Fibroblast of lung (primary cell): ENCODE measurements at regions not wholly inside any gene's neighbourhood (a gene's known extent, or its start where the extent isn't known, plus 50 kb on each side); places are given as distances from the start of the nearest gene placed in this dataset.

ENCODE experiments used
- DNase-seq, 2 donors: peaks; one replicate each; pipeline versions ENCODE4 v3.0.0 to v3.0.0-alpha.2; 2010; ENCODE audit warnings: low read depth in 2 of 2
- H2AFZ ChIP-seq: 2 replicates; pipeline ENCODE4 v1.5.1; 2012; ENCODE audit warnings: low read length, control low read depth, inconsistent platforms
- H3K27ac ChIP-seq: 2 replicates; pipeline ENCODE4 v1.5.1; 2011; ENCODE audit warnings: low read length, control low read depth; ENCODE audit not compliant: insufficient read depth
- H3K27me3 ChIP-seq: 2 replicates; pipeline ENCODE4 v1.5.1; 2011; ENCODE audit warnings: mild to moderate bottlenecking, low read length; ENCODE audit not compliant: control insufficient read depth, insufficient read depth
- H3K36me3 ChIP-seq: 2 replicates; pipeline ENCODE4 v1.5.1; 2011; ENCODE audit warnings: low read length; ENCODE audit not compliant: control insufficient read depth, insufficient read depth
- H3K4me1 ChIP-seq: 2 replicates; pipeline ENCODE4 v1.5.1; 2011; ENCODE audit warnings: low read length; ENCODE audit not compliant: control insufficient read depth, insufficient read depth; ENCODE audit errors: extremely low read depth
- H3K4me2 ChIP-seq: 2 replicates; pipeline ENCODE4 v1.5.1; 2011; ENCODE audit warnings: low read length, control low read depth; ENCODE audit not compliant: insufficient read depth; ENCODE audit errors: extremely low read depth
- H3K4me3 ChIP-seq, 4 experiments: fragments of 200-600 bp in 1 of 4; sonication (generic) in 1 of 4; replicated peaks in 1 of 4; 2 replicates each; pipeline ENCODE4 v1.5.1; 2011 to 2016; ENCODE audit warnings: low read length in 4 of 4, low read depth in 3 of 4, mild to moderate bottlenecking in 3 of 4, control low read depth in 2 of 4, inconsistent platforms in 1 of 4, mixed read lengths in 1 of 4; ENCODE audit not compliant: insufficient read depth in 1 of 4; ENCODE audit errors: control extremely low read depth in 1 of 4
- H3K79me2 ChIP-seq: 2 replicates; pipeline ENCODE4 v1.5.1; 2012; ENCODE audit warnings: mild to moderate bottlenecking, low read length, inconsistent platforms; ENCODE audit not compliant: control insufficient read depth, insufficient read depth
- H3K9ac ChIP-seq: 2 replicates; pipeline ENCODE4 v1.5.1; 2011; ENCODE audit warnings: mild to moderate bottlenecking, low read length, control low read depth; ENCODE audit not compliant: insufficient read depth
- H3K9me3 ChIP-seq: 2 replicates; pipeline ENCODE4 v1.5.1; 2012; ENCODE audit warnings: low read depth, low read length; ENCODE audit not compliant: control insufficient read depth, insufficient read depth
- H4K20me1 ChIP-seq: 2 replicates; pipeline ENCODE4 v1.5.1; 2011; ENCODE audit warnings: low read length; ENCODE audit not compliant: control insufficient read depth, insufficient read depth; ENCODE audit errors: extremely low read depth
- CTCF ChIP-seq, 2 donors: IDR thresholded peaks in 1 of 2; conservative IDR thresholded peaks in 1 of 2; 1 replicate in 1 of 2; 2 replicates in 1 of 2; pipeline ENCODE4 v1.5.1; 2011 to 2012; ENCODE audit warnings: low read length in 2 of 2, control low read depth in 1 of 2, inconsistent platforms in 1 of 2, low read depth in 1 of 2, mild to moderate bottlenecking in 1 of 2
- EZH2 ChIP-seq: IDR thresholded peaks from 2 replicates; pipeline ENCODE4 v1.5.1; 2012; ENCODE audit warnings: low read length, control low read depth, mild to moderate bottlenecking; ENCODE audit errors: missing control alignments

- H3K4me3 ChIP-seq = no peak overlapping the region
- no peak overlapping the region for H3K9ac ChIP-seq
- TF ChIP-seq EZH2 (no peak), CTCF (conservative IDR thresholded peaks at IDR 0.05 in 1 of 2, IDR thresholded peaks at IDR 0.05 in 1 of 2; ENCODE audit: low read depth in 1 of 2, low read length in 2 of 2) (peak; percentile 23 to 41)
- no peaks in the 10 kb centered on the region for H4K20me1 ChIP-seq
- no peaks in the 10 kb centered on the region for H3K36me3 ChIP-seq
- no peaks in the 10 kb centered on the region for H3K27me3 ChIP-seq
- no peak overlapping the region for H3K4me2 ChIP-seq
- H3K79me2 ChIP-seq = no peaks in the 10 kb centered on the region
- H3K27ac ChIP-seq = peak overlapping the region; percentile 24
- peak overlapping the region; percentile 16 for H2AFZ ChIP-seq
- DNase-seq = peak; percentile 42 to 53
- H3K9me3 ChIP-seq = no peaks in the 10 kb centered on the region
- peaks cover 6% of the 10 kb centered on the region for H3K4me1 ChIP-seq
These were observed 67.5 kb upstream of the AKAP13 start for GRCh38 chr15:85312929-85313331.

GRCh38 chr15:85313339-85313738 is 67.1 kb upstream of the AKAP13 start:
- peak overlapping the region; percentile 24 for H3K27ac ChIP-seq
- H3K4me3 ChIP-seq = no peak overlapping the region
- DNase-seq = peak in 1 of 2 donors; percentile 6
- TF ChIP-seq CTCF (conservative IDR thresholded peaks at IDR 0.05 in 1 of 2, IDR thresholded peaks at IDR 0.05 in 1 of 2; ENCODE audit: low read depth in 1 of 2, low read length in 2 of 2) = no peak
- TF ChIP-seq EZH2 = no peak
- H3K36me3 ChIP-seq = no peaks in the 10 kb centered on the region
- no peaks in the 10 kb centered on the region for H3K27me3 ChIP-seq
- H2AFZ ChIP-seq = no peak overlapping the region
- H3K9ac ChIP-seq = no peak overlapping the region
- peaks cover 10% of the 10 kb centered on the region for H3K4me1 ChIP-seq
- H4K20me1 ChIP-seq = no peaks in the 10 kb centered on the region
- no peak overlapping the region for H3K4me2 ChIP-seq
- no peaks in the 10 kb centered on the region for H3K79me2 ChIP-seq
- H3K9me3 ChIP-seq = no peaks in the 10 kb centered on the region

GRCh38 chr15:85314146-85314545 is 66.3 kb upstream of the AKAP13 start:
- no peak overlapping the region for H3K27ac ChIP-seq
- peak in 1 of 2 donors; percentile 61 for DNase-seq
- H3K4me2 ChIP-seq = no peak overlapping the region

More at GRCh38 chr15:85314146-85314545, 66.3 kb upstream of the AKAP13 start:
- H3K79me2 ChIP-seq = no peaks in the 10 kb centered on the region
- no peaks in the 10 kb centered on the region for H3K27me3 ChIP-seq
- H3K9me3 ChIP-seq = no peaks in the 10 kb centered on the region
- no peaks in the 10 kb centered on the region for H4K20me1 ChIP-seq
- TF ChIP-seq EZH2 = no peak
- no peak for TF ChIP-seq CTCF (conservative IDR thresholded peaks at IDR 0.05 in 1 of 2, IDR thresholded peaks at IDR 0.05 in 1 of 2; ENCODE audit: low read depth in 1 of 2, low read length in 2 of 2)
- H3K9ac ChIP-seq = no peak overlapping the region
- peaks cover 13% of the 10 kb centered on the region for H3K4me1 ChIP-seq
- no peaks in the 10 kb centered on the region for H3K36me3 ChIP-seq
- H2AFZ ChIP-seq = no peak overlapping the region
- no peak overlapping the region for H3K4me3 ChIP-seq
